Type B pancreatic cell (in vitro differentiated cells): ENCODE measurements at regions not wholly inside any gene's neighbourhood (a gene's known extent, or its start where the extent isn't known, plus 50 kb on each side); places are given as distances from the start of the nearest gene placed in this dataset.

Experiments
- DNase-seq: peaks from one replicate; pipeline ENCODE4 v3.0.0; 2021; ENCODE audit warnings: mixed read lengths; ENCODE audit not compliant: unreplicated experiment; ENCODE audit errors: extremely low spot score
- H3K27ac Mint-ChIP-seq: 2 replicates; pipeline ENCODE4 v1.8.0; 2021; ENCODE audit warnings: mild to moderate bottlenecking, mixed read lengths
- H3K27me3 Mint-ChIP-seq: 2 replicates; pipeline ENCODE4 v1.8.0; 2021; ENCODE audit warnings: mixed read lengths
- H3K36me3 Mint-ChIP-seq: 2 replicates; pipeline ENCODE4 v1.8.0; 2021; ENCODE audit warnings: mixed read lengths
- H3K4me1 Mint-ChIP-seq: one replicate; pipeline ENCODE4 v1.8.0; 2021; ENCODE audit warnings: mixed read lengths; ENCODE audit not compliant: unreplicated experiment
- H3K4me3 Mint-ChIP-seq: 2 replicates; pipeline ENCODE4 v1.8.0; 2021; ENCODE audit warnings: mild to moderate bottlenecking, mixed read lengths
- H3K9me3 Mint-ChIP-seq: 2 replicates; pipeline ENCODE4 v1.8.0; 2021; ENCODE audit warnings: mixed read lengths
- TF ChIP-seq, protein P1 (sequence below): fragments of 200-600 bp; sonication (generic); conservative IDR thresholded peaks from 2 replicates; pipeline ENCODE4 v1.5.0; 2021; ENCODE audit warnings: antibody characterized with exemption, mild to moderate bottlenecking

DNA sequence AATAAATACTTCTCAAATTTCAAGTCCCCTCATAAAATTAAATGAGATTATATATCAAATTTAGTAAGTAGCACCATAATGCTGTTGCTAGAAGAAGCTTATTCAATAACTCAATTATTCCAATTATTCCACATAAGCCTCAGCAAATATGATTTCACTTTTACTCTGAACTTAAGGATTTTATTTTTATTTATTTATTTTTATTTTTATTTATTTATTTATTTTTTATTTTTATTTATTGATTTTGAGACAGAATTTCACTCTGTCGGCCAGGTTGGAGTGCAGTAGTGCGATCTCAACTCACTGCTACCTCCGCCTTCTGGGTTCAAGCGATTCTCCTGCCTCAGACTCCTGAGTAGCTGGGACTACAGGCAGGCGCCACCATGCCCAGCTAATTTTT is 1308.3 kb upstream of the CDH9 start:
- TF ChIP-seq, protein P1, sequence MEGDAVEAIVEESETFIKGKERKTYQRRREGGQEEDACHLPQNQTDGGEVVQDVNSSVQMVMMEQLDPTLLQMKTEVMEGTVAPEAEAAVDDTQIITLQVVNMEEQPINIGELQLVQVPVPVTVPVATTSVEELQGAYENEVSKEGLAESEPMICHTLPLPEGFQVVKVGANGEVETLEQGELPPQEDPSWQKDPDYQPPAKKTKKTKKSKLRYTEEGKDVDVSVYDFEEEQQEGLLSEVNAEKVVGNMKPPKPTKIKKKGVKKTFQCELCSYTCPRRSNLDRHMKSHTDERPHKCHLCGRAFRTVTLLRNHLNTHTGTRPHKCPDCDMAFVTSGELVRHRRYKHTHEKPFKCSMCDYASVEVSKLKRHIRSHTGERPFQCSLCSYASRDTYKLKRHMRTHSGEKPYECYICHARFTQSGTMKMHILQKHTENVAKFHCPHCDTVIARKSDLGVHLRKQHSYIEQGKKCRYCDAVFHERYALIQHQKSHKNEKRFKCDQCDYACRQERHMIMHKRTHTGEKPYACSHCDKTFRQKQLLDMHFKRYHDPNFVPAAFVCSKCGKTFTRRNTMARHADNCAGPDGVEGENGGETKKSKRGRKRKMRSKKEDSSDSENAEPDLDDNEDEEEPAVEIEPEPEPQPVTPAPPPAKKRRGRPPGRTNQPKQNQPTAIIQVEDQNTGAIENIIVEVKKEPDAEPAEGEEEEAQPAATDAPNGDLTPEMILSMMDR: no peak
- Mint-ChIP-seq H3K4me1 (no peaks in the 10 kb centered on the region), H3K36me3 (no peaks in the 10 kb centered on the region), H3K27ac (no peak overlapping the region), H3K27me3 (no peaks in the 10 kb centered on the region), H3K9me3 (peaks cover 2% of the 10 kb centered on the region), H3K4me3 (no peak overlapping the region)
- no peak for DNase-seq

- TF ChIP-seq, protein P1: peak; percentile 80
- DNase-seq: no peak
- Mint-ChIP-seq H3K4me1 (no peaks in the 10 kb centered on the region), H3K4me3 (no peak overlapping the region), H3K27ac (no peak overlapping the region), H3K36me3 (no peaks in the 10 kb centered on the region), H3K27me3 (no peaks in the 10 kb centered on the region), H3K9me3 (no peaks in the 10 kb centered on the region)
Measured at GRCh38 chr5:28344836-28345433, 1306.5 kb upstream of the CDH9 start.

DNA sequence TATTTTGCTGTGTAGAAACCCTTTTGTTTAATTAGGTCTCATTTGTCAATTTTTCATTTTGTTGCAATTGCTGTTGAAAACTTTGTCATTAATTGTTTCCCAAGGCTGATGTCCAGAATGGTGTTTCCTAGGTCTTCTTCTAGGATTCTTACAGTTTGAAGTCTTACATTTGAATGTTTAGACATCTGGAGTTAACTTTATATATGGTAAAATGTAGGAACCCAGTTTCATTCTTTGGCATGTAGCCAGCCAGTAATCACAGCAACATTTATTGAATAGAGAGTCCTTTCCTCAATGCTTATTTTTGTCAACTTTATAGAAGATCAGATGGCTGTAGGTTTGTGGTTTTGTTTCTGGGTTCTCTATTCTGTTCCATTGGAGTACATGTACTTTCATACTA is 1290.8 kb upstream of the CDH9 start:
- Mint-ChIP-seq H3K36me3 (no peaks in the 10 kb centered on the region), H3K27me3 (no peaks in the 10 kb centered on the region), H3K9me3 (no peaks in the 10 kb centered on the region), H3K27ac (no peak overlapping the region), H3K4me3 (no peak overlapping the region), H3K4me1 (no peaks in the 10 kb centered on the region)
- DNase-seq: no peak
- TF ChIP-seq, protein P1: no peak

GRCh38 chr5:28328681-28329080 is 1290.3 kb upstream of the CDH9 start:
- TF ChIP-seq, protein P1: no peak
- no peaks in the 10 kb centered on the region for H3K36me3 Mint-ChIP-seq
- H3K27ac Mint-ChIP-seq: no peak overlapping the region
- no peaks in the 10 kb centered on the region for H3K27me3 Mint-ChIP-seq
- H3K9me3 Mint-ChIP-seq: no peaks in the 10 kb centered on the region
- H3K4me1 Mint-ChIP-seq: no peaks in the 10 kb centered on the region
- no peak overlapping the region for H3K4me3 Mint-ChIP-seq
- DNase-seq: no peak

DNA sequence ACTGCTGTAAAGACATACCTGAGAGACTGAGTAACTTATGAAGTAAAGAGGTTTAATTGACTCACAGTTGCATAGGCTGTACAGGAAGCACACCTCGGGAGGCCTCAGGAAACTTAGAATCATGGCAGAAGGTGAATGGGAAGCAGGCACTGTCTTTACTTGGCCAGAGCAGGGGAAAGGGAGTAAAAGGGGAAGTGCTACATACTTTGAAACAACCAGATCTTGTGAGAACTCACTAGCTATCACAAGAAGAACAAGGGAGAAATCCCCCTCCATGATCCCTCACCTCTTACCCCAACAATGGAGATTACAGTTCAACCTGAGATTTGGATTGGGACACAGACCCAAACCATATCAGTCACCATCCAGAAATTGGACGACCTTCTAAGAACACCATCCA is 1285.8 kb upstream of the CDH9 start:
- DNase-seq: no peak
- no peaks in the 10 kb centered on the region for H3K4me1 Mint-ChIP-seq
- no peak overlapping the region for H3K4me3 Mint-ChIP-seq
- TF ChIP-seq, protein P1: no peak
- no peak overlapping the region for H3K27ac Mint-ChIP-seq
- H3K36me3 Mint-ChIP-seq: no peaks in the 10 kb centered on the region
- H3K9me3 Mint-ChIP-seq: no peaks in the 10 kb centered on the region
- H3K27me3 Mint-ChIP-seq: no peaks in the 10 kb centered on the region

- DNase-seq: no peak
- no peak overlapping the region for H3K4me3 Mint-ChIP-seq
- H3K9me3 Mint-ChIP-seq: peaks cover 6% of the 10 kb centered on the region
- no peaks in the 10 kb centered on the region for H3K36me3 Mint-ChIP-seq
- H3K27ac Mint-ChIP-seq: no peak overlapping the region
- no peaks in the 10 kb centered on the region for H3K4me1 Mint-ChIP-seq
- no peaks in the 10 kb centered on the region for H3K27me3 Mint-ChIP-seq
- TF ChIP-seq, protein P1: no peak
Measured at GRCh38 chr5:28313953-28314352, 1275.6 kb upstream of the CDH9 start.
